ENCODE measurements at regions not wholly inside any gene's neighbourhood (a gene's known extent, or its start where the extent isn't known, plus 50 kb on each side); places are given as distances from the start of the nearest gene placed in this dataset.

- TF ChIP-seq CTCF (conservative IDR thresholded peaks at IDR 0.05) (no peak), EZH2 (IDR thresholded peaks at IDR 0.05; ENCODE audit: low read depth) (no peak)
Measured at GRCh38 chr9:28799876-28800275, 1226.6 kb upstream of the C9orf72 start.

All from PC-9 (cell line).